ENCODE measurements at regions not wholly inside any gene's neighbourhood (a gene's known extent, or its start where the extent isn't known, plus 50 kb on each side); places are given as distances from the start of the nearest gene placed in this dataset.
A peak's percentile ranks its signal among the peaks of the same experiment; 100 is the strongest.

DNA sequence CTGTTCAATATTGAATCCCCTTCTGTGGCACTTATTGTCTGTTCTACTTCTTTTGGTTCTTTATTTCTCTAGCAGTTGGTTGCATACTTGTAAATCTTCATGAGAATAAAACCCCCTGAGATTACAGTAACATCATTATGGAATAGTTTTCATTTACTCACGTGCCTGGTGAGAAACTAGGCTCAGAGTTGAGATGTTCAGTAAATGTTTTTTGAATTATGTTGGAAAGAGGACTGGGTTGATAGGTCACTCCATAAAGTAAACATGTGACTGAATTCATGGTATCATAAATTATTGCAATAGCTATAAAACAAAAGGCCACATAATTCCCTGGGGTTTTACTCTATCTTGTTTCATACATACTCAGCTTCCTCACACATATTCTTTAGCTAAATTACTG lies 174.2 kb upstream of the C9orf72 start:
- no peak overlapping the region for H3K4me3 Mint-ChIP-seq
- peaks cover 7 to 16% of the 10 kb centered on the region in 2 donors for H3K27me3 Mint-ChIP-seq
- ATAC-seq (replicated peaks) (no peak), DNase-seq (no peak)
- H3K27ac Mint-ChIP-seq, result no peak overlapping the region
- peaks cover 0 to 3% of the 10 kb centered on the region in 2 donors for H3K36me3 Mint-ChIP-seq
- H3K4me1 Mint-ChIP-seq, result no peaks in the 10 kb centered on the region
- no peaks in the 10 kb centered on the region for H3K9me3 Mint-ChIP-seq

- no peak for DNase-seq
- no peaks in the 10 kb centered on the region for H3K36me3 Mint-ChIP-seq
- H3K4me3 Mint-ChIP-seq, result no peak overlapping the region
- no peaks in the 10 kb centered on the region for H3K9me3 Mint-ChIP-seq
- no peak overlapping the region for H3K27ac Mint-ChIP-seq
- peaks cover 3 to 11% of the 10 kb centered on the region in 2 donors for H3K27me3 Mint-ChIP-seq
- no peak for ATAC-seq (replicated peaks)
- no peaks in the 10 kb centered on the region for H3K4me1 Mint-ChIP-seq
Measured at GRCh38 chr9:27749838-27750237, 176.6 kb upstream of the C9orf72 start.

DNA sequence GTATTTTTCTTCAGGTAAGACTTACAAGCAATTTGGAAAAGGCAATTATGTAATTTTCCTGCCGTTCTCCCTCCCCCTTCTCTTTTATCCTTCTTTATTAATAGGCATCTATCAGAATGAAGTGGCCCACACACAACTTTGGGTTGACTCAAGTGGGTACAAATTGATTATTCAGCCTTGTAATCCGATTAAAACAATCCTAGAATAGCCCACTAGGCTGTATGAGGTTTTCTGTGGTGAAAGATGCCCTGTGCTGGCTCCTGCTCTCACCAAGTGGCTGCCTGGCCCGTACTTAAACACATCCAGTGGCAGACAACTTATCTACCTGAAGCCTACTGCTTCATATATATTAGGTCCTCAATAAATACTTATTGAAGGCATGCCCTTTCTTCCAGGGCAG lies 177.3 kb upstream of the C9orf72 start:
- no peaks in the 10 kb centered on the region for H3K36me3 Mint-ChIP-seq

DNA sequence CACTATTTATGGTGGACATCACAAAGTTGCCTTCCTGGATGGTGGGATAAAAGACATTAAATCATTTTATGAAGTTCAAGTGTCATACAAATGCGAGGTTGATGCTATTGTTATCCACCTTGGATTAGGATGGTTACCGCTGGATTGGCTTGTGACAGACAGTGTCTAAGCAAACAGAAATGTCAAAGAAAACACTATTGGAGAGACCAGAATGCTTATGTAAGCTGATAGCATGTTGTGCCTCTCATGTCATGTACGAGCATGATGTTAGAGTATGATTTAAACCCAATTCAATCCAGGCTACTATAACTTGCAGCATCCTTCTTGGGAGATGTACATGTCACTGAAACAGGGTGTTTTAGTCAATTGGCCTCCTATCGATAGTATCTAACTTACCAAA lies 178.8 kb upstream of the C9orf72 start:
- Mint-ChIP-seq H3K4me3 (no peak overlapping the region), H3K27ac (no peak overlapping the region), H3K4me1 (no peaks in the 10 kb centered on the region), H3K36me3 (no peaks in the 10 kb centered on the region), H3K27me3 (peaks cover 3 to 11% of the 10 kb centered on the region in 2 donors), H3K9me3 (no peaks in the 10 kb centered on the region)
- no peak for DNase-seq
- ATAC-seq (replicated peaks), result no peak

More for the DNA sequence above, 177.3 kb upstream of the C9orf72 start:
- H3K27ac Mint-ChIP-seq, result no peak overlapping the region
- H3K27me3 Mint-ChIP-seq, result peaks cover 3 to 11% of the 10 kb centered on the region in 2 donors
- H3K4me1 Mint-ChIP-seq, result no peaks in the 10 kb centered on the region
- H3K9me3 Mint-ChIP-seq, result no peaks in the 10 kb centered on the region
- ATAC-seq (replicated peaks) (no peak), DNase-seq (no peak)
- no peak overlapping the region for H3K4me3 Mint-ChIP-seq

- Mint-ChIP-seq H3K27ac (no peak overlapping the region), H3K27me3 (no peaks in the 10 kb centered on the region), H3K4me3 (no peak overlapping the region), H3K9me3 (no peaks in the 10 kb centered on the region), H3K36me3 (no peaks in the 10 kb centered on the region), H3K4me1 (no peaks in the 10 kb centered on the region)
- no peak for DNase-seq
- no peak for ATAC-seq (replicated peaks)
Measured at GRCh38 chr9:27755846-27756245, 182.6 kb upstream of the C9orf72 start.

GRCh38 chr9:27756418-27756817 lies 183.1 kb upstream of the C9orf72 start:
- ATAC-seq (replicated peaks) (no peak), DNase-seq (no peak)
- Mint-ChIP-seq H3K36me3 (no peaks in the 10 kb centered on the region), H3K4me1 (no peaks in the 10 kb centered on the region), H3K9me3 (no peaks in the 10 kb centered on the region), H3K4me3 (no peak overlapping the region), H3K27me3 (no peaks in the 10 kb centered on the region), H3K27ac (no peak overlapping the region)

DNA sequence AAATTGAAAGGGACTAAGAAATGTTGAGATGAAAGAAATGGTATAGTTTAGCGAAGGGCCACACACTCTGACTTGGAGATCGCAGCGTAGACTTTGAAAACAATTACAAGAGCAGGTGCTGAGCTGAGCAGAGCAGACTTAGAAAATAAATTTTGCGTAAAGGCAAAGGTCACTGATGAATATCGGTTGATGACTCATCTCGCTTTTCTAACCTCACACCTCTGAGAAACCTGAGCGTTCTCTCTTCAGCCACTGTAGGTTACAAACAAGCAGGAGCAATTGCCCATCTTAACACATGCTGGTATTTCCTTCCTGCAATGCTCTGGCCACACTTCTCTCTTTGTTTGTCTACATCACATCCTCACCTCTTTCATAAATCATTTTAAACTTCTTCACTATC lies 190.6 kb upstream of the C9orf72 start:
- no peaks in the 10 kb centered on the region for H3K9me3 Mint-ChIP-seq
- H3K36me3 Mint-ChIP-seq, result no peaks in the 10 kb centered on the region
- ATAC-seq (replicated peaks) (no peak), DNase-seq (no peak)
- H3K4me1 Mint-ChIP-seq, result no peaks in the 10 kb centered on the region
- peaks cover 0 to 6% of the 10 kb centered on the region in 2 donors for H3K27me3 Mint-ChIP-seq
- H3K27ac Mint-ChIP-seq, result no peak overlapping the region
- H3K4me3 Mint-ChIP-seq, result no peak overlapping the region

- no peak for DNase-seq
- peaks cover 0 to 6% of the 10 kb centered on the region in 2 donors for H3K27me3 Mint-ChIP-seq
- no peak overlapping the region for H3K27ac Mint-ChIP-seq
- no peak overlapping the region for H3K4me3 Mint-ChIP-seq
- no peaks in the 10 kb centered on the region for H3K9me3 Mint-ChIP-seq
- H3K36me3 Mint-ChIP-seq, result no peaks in the 10 kb centered on the region
- H3K4me1 Mint-ChIP-seq, result no peaks in the 10 kb centered on the region
- no peak for ATAC-seq (replicated peaks)
Measured at GRCh38 chr9:27765266-27766072, 192.2 kb upstream of the C9orf72 start.

DNA sequence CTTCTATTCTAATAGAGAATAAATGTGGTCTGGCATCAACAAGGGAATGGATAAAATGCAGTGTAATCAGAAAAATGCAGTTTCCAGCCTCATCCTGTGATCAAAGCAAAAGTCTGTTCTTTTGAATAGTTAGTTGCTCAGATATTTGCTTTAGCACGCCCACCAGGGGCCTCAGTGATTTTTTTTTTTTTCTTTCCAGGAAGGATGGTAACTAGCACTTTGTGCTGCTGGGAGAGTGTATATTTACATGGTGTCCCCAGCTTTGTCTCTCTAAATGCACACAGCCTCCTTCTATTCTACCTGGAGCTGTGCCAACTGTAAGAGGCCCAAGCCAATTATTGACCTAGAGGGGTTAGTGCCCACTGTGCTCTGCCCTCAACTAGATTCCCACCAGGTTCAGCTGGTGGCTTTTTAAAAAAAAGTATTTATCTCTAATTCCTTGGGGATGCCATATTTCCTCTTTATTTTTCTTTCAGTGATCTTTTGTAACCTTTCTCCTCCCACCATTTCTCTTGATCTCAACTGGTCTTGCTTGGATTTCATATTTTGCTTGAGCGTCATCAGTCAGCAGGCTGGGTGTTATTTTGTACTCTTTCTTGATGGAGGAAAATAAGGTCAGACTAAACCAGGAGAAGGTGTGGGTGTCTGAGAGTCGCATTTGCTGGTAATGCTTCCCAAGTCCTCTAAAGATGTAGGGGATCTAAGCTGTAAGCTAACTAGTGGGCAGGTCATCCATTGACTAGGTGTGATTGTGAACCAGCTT lies 193.0 kb upstream of the C9orf72 start:
- Mint-ChIP-seq H3K27ac (no peak overlapping the region), H3K36me3 (no peaks in the 10 kb centered on the region), H3K9me3 (no peaks in the 10 kb centered on the region), H3K4me3 (no peak overlapping the region), H3K4me1 (no peaks in the 10 kb centered on the region), H3K27me3 (peaks cover 0 to 6% of the 10 kb centered on the region in 2 donors)
- ATAC-seq (replicated peaks), result no peak
- DNase-seq, result no peak

GRCh38 chr9:27768781-27769180 lies 195.5 kb upstream of the C9orf72 start:
- no peak overlapping the region for H3K27ac Mint-ChIP-seq
- no peak for ATAC-seq (replicated peaks)

GRCh38 chr9:27770541-27770940 lies 197.3 kb upstream of the C9orf72 start:
- DNase-seq, result no peak
- Mint-ChIP-seq H3K36me3 (no peaks in the 10 kb centered on the region), H3K27ac (no peak overlapping the region), H3K27me3 (peaks cover 0 to 6% of the 10 kb centered on the region in 2 donors), H3K4me3 (no peak overlapping the region), H3K4me1 (no peaks in the 10 kb centered on the region), H3K9me3 (no peaks in the 10 kb centered on the region)
- no peak for ATAC-seq (replicated peaks)

More at GRCh38 chr9:27768781-27769180, 195.5 kb upstream of the C9orf72 start:
- Mint-ChIP-seq H3K27me3 (peaks cover 0 to 6% of the 10 kb centered on the region in 2 donors), H3K36me3 (no peaks in the 10 kb centered on the region), H3K9me3 (no peaks in the 10 kb centered on the region), H3K4me3 (no peak overlapping the region), H3K4me1 (no peaks in the 10 kb centered on the region)
- no peak for DNase-seq

GRCh38 chr9:27771803-27772545 lies 198.7 kb upstream of the C9orf72 start:
- no peaks in the 10 kb centered on the region for H3K9me3 Mint-ChIP-seq
- no peak for ATAC-seq (replicated peaks)
- DNase-seq, result no peak
- no peak overlapping the region for H3K27ac Mint-ChIP-seq
- no peak overlapping the region for H3K4me3 Mint-ChIP-seq
- H3K27me3 Mint-ChIP-seq, result peaks cover 0 to 6% of the 10 kb centered on the region in 2 donors
- no peaks in the 10 kb centered on the region for H3K36me3 Mint-ChIP-seq
- H3K4me1 Mint-ChIP-seq, result no peaks in the 10 kb centered on the region

DNA sequence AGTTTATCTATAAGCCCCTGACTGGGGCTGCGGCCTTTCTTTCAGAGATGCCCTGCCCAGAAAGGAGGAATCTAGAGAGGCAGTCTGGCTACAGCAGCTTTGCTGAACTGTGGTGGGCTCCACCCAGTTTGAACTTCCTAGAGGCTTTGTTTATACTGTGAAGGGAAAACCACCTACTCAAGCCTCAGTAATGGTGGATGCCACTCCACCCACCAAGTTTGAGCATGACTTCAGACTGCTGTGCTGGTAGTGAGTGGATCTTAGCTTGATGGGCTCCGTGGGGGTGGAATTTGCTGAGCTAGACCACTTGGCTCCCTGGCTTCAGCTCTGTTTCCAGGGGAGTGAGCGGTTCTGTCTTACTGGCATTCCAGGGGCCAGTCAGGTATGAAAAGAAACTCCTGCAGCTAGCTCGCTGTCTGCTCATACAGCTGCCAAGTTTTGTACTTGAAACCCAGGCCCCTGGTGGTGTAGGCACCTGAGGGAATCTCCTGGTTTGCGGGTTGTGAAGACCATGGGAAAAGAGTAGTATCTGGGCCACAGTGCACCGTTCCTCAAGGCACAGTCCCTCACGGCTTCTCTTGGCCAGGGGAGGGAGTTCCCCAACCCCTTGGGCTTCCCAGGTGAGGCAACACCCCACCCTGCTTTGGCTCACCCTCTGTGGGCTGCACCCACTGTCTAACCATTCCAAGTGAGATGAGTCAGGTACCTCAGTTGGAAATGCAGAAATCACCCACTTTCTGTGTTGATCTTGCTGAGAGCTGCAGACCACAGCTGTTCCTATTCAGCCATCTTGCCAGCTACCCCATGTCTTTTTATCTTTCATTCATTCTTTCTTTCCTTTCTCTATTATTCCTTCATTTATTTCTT lies 211.8 kb upstream of the C9orf72 start:
- Mint-ChIP-seq H3K36me3 (no peaks in the 10 kb centered on the region), H3K4me1 (no peaks in the 10 kb centered on the region), H3K9me3 (peaks cover 20% of the 10 kb centered on the region in 2 donors), H3K27me3 (no peaks in the 10 kb centered on the region), H3K27ac (no peak overlapping the region), H3K4me3 (no peak overlapping the region)
- ATAC-seq (replicated peaks) (no peak), DNase-seq (no peak)

- H3K9me3 Mint-ChIP-seq, result peaks cover 18 to 24% of the 10 kb centered on the region in 2 donors
- H3K27ac Mint-ChIP-seq, result no peak overlapping the region
- DNase-seq, result no peak
Measured at GRCh38 chr9:27785714-27786100, 212.4 kb upstream of the C9orf72 start.

More at GRCh38 chr9:27785714-27786100, 212.4 kb upstream of the C9orf72 start:
- Mint-ChIP-seq H3K36me3 (no peaks in the 10 kb centered on the region), H3K4me3 (no peak overlapping the region), H3K27me3 (no peaks in the 10 kb centered on the region), H3K4me1 (no peaks in the 10 kb centered on the region)
- ATAC-seq (replicated peaks), result peak in 1 of 2 donors; percentile 43
